Transverse colon (tissue), 4 donors: ENCODE measurements at regions not wholly inside any gene's neighbourhood (a gene's known extent, or its start where the extent isn't known, plus 50 kb on each side); places are given as distances from the start of the nearest gene placed in this dataset.

Experiments used
- DNase-seq: peaks from one replicate; pipeline ENCODE4 v3.0.0-alpha.2; 2019
- H3K27ac ChIP-seq, 4 donors: fragments of 200-600 bp; sonication (generic); 2 replicates each; pipeline ENCODE4 v1.5.1; 2016 to 2018; ENCODE audit warnings: inconsistent platforms in 4 of 4
- H3K27me3 ChIP-seq: fragments of 200-600 bp; sonication (generic); 2 replicates; pipeline ENCODE4 v1.5.1; 2017; ENCODE audit warnings: inconsistent platforms
- H3K36me3 ChIP-seq, 4 donors: fragments of 200-600 bp; sonication (generic); 2 replicates each; pipeline ENCODE4 v1.5.1; 2017 to 2019; ENCODE audit warnings: inconsistent platforms in 4 of 4
- H3K4me1 ChIP-seq, 4 donors: fragments of 200-600 bp; sonication (generic); 2 replicates each; pipeline ENCODE4 v1.5.1; 2017 to 2020; ENCODE audit warnings: inconsistent platforms in 4 of 4
- H3K4me3 ChIP-seq, 4 donors: fragments of 200-600 bp; sonication (generic); 1 replicate in 1 of 4; 2 replicates in 3 of 4; pipeline versions ENCODE4 v1.5.1 to v1.6.1; 2017 to 2019; ENCODE audit warnings: inconsistent platforms in 4 of 4
- H3K9me3 ChIP-seq, 2 donors: fragments of 200-600 bp; sonication (generic); 2 replicates each; pipeline ENCODE4 v1.5.1; 2017 to 2019; ENCODE audit warnings: inconsistent platforms in 2 of 2
- CTCF ChIP-seq, 5 experiments: fragments of 200-600 bp in 3 of 5; fragments of 450-650 bp in 2 of 5; sonication (generic) in 3 of 5; IDR thresholded peaks; 1 replicate in 2 of 5; 2 replicates in 3 of 5; pipeline ENCODE4 v1.5.1; 2016 to 2017; ENCODE audit warnings: antibody characterized with exemption in 5 of 5, inconsistent platforms in 3 of 5, mild to moderate bottlenecking in 2 of 5, moderate library complexity in 1 of 5
- EP300 ChIP-seq: sonication (generic); formaldehyde crosslinking; IDR thresholded peaks from one replicate; pipeline ENCODE4 v1.6.1; 2017; ENCODE audit warnings: antibody characterized with exemption, low read depth
- POLR2A ChIP-seq: fragments of 450-650 bp; IDR thresholded peaks from one replicate; pipeline ENCODE4 v1.6.1; 2016; ENCODE audit warnings: antibody characterized with exemption, mild to moderate bottlenecking, moderate library complexity
- POLR2AphosphoS5 ChIP-seq, 3 donors: sonication (generic); formaldehyde crosslinking; IDR thresholded peaks; one replicate each; pipeline ENCODE4 v1.6.1; 2016; ENCODE audit warnings: antibody characterized with exemption in 3 of 3
- WGBS, 2 donors: methylation state at CpG; one replicate each; pipeline ENCODE4 v1.1.5; 2018; ENCODE audit warnings: low coverage in 1 of 2; 5-methylcytosine and 5-hydroxymethylcytosine counted together
- in situ Hi-C, 4 donors: fragments of 200-750 bp; cut with MboI; loops; one replicate each; pipeline versions ENCODE4 v1.15.0 to v1.15.1; 2017; ENCODE audit warnings: low sequenced_read_pairs in 3 of 4, low pct_ligation_motif_present in 1 of 4, low pct_unique_long_range_greater_than_20kb in 1 of 4
- intact Hi-C: fragments of 100-400 bp; cut with DNase I; formaldehyde crosslinking; loops from one replicate; pipeline ENCODE4 v1.15.1; 2023; ENCODE audit warnings: low total_unique reads

DNA sequence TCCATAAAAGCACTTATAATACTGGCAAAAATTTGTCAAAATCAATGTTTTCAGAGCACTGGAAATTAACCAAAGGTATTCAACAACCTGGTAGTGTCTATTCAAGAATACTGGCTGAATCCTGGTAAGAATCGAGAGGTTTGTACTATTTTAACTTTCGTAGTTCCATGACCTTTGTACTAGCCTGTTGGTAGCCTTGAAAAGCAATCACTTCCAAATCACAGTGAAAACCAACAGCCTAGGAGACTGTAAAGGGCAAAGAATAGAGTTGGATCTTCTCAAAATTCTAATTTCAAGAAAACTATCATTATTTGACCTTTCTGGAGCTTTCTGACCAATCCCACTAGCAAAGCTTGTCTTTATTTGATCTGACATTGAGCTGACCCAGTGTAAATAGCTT is 64.8 kb upstream of the CCDC178 start:
- DNase-seq = no peak
- TF ChIP-seq POLR2AphosphoS5 (IDR thresholded peaks at IDR 0.05) (no peak), POLR2A (no peak), CTCF (IDR thresholded peaks at IDR 0.05) (no peak), EP300 (no peak)
- 49 to 98% methylated on average over 2 of the region's 2 CpGs for WGBS, 2 donors
- Histone ChIP-seq H3K4me3 (no peak overlapping the region), H3K27me3 (no peaks in the 10 kb centered on the region), H3K4me1 (no peaks in the 10 kb centered on the region), H3K27ac (no peak overlapping the region), H3K9me3 (no peaks in the 10 kb centered on the region), H3K36me3 (no peaks in the 10 kb centered on the region)
- in situ Hi-C loops = no loop called here
- intact Hi-C loops = no loop called here

DNA sequence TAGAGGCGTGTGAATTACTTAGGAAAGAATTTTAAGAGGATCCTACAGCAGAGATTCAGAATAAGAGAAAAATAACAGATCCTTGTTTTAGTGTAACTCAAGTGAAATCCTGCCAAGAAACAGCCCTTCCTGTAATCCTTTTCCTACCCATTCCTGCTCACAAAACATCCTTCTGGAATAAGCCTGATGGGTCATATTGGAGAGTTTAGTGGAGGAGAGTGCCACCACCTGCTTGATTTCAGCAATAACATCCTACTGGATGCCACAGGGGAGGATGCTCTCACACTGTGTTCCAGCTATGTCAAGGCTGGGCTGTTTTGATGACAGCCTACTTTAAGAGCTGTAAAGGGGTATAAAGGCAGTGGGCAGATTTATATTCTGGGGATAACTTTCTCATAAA is 54.8 kb upstream of the CCDC178 start:
- intact Hi-C loops = no loop called here
- TF ChIP-seq POLR2AphosphoS5 (IDR thresholded peaks at IDR 0.05) (no peak), CTCF (IDR thresholded peaks at IDR 0.05) (peak in 3 of 5 experiments; percentile 26 to 36 (median 29)), EP300 (no peak), POLR2A (no peak)
- 50 to 72% methylated on average over 1 of the region's 1 CpG for WGBS, 2 donors

More for the DNA sequence above, 54.8 kb upstream of the CCDC178 start:
- Histone ChIP-seq H3K27ac (no peak overlapping the region), H3K4me3 (no peak overlapping the region), H3K36me3 (no peaks in the 10 kb centered on the region), H3K4me1 (no peaks in the 10 kb centered on the region), H3K27me3 (no peaks in the 10 kb centered on the region), H3K9me3 (no peaks in the 10 kb centered on the region)
- in situ Hi-C loops = no loop called here
- no peak for DNase-seq
